Femur (tissue), 1 donor: ENCODE measurements at regions not wholly inside any gene's neighbourhood (a gene's known extent, or its start where the extent isn't known, plus 50 kb on each side); places are given as distances from the start of the nearest gene placed in this dataset.
"Not testable (repeated sequence)": the region's sequence is repeated elsewhere in the genome, so short reads cannot be mapped to it uniquely, and the experiment has no call there.

ENCODE experiments used
- DNase-seq: peaks from one replicate; pipeline ENCODE4 v3.0.0-alpha.2; 2017

DNA sequence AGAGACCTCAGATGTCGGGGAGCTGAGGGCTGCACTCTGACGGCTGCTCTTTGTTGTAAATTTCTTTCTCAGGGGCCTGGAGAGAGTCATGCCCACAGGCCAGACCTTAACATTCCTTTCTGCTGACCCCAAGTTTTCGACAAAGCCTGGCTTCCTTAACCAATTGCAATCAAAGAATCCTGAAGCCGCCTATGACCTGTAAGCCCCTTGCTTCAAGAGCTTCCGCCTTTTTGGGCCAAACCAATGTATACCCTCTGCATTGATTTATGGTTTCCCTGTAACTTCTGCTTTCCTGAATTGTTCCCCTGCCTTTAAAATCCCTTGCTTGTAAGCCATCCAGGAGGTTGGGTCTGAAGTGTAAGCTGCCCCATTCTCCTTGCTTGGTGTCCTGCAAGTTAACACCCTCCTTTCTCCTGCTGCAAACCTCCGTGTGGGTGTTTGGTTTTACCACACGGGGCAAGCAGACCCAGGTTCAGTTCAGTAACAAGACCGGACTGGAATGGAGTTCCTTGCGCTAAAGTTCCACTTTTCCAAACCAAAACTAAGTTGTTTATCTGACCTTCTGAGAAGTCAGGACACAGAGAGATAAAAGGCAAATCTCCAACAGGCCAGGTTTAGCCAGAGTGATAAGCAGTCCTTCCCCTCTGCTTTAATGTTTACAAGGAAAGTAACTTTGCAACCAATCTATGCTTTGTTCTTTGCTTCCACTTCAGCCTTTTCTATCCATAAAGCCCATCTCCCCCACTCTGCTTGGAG is 141.6 kb downstream of the KCNJ12 start:
- no peak for DNase-seq

DNA sequence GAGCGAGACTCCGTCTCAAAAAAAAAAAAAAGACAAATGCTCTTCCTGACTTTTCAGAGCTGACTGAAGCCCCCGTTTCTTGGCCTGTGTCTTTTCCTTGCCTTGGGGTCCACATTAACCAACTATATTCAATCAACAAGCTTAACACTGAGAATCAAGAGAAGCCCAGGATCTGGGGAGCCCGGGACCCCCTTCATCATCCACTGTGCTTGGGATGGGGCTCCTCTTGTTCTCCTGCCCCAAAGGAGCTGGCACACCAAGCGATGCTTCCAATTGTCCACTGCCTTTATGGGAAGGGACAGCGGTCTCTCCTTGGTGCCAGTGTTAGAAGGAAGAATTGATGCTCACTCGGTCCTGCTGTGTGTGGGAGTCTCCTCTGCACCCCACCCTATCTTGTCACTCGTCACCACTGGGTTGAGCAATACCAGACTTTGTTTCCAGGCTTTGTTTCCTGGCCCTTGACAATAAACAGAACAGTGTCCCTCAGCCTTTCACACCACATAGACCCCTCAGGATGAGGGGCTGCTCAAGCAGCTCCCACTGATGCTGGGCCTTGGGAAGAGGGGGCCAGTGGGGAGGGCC is 146.7 kb downstream of the KCNJ12 start:
- DNase-seq = no peak

DNA sequence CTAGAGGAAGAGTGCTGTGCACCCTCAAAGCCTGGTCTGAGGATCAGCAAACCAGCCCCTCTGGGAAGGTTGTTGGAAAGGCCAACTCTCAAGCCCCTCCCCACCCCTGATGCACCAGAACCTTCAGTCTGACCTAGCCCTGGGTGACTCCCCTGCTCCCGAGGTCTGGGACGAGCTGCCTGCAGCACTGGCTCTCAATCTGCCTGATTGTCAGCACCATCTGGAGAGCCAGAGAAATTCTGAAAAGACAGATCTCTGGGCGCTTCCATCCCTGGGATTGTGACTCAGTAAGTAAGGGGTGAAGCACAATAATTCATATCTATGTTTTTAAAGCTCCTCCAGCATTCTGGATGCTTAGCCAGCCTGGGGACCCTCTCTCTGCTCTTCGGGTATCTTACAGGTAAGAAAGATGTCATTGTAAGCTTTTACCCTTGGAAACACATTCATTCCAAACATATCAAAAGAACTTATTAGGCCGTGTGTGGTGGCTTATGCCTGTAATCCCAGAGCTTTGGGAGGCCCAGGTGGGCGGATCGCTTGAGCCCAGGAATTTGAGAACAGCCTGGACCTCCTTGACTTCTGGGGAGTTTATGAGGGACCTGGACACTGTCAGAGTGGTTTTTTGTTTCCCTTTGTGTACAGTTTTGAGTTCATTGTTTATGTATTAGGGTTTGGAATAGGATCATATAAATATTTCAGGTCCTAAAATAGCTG is 147.5 kb downstream of the KCNJ12 start:
- no peak for DNase-seq

GRCh38 chr17:21524211-21524591 is 148.0 kb downstream of the KCNJ12 start:
- DNase-seq = no peak

- DNase-seq = no peak
Observed at GRCh38 chr17:21525464-21526130, 149.4 kb downstream of the KCNJ12 start.

DNA sequence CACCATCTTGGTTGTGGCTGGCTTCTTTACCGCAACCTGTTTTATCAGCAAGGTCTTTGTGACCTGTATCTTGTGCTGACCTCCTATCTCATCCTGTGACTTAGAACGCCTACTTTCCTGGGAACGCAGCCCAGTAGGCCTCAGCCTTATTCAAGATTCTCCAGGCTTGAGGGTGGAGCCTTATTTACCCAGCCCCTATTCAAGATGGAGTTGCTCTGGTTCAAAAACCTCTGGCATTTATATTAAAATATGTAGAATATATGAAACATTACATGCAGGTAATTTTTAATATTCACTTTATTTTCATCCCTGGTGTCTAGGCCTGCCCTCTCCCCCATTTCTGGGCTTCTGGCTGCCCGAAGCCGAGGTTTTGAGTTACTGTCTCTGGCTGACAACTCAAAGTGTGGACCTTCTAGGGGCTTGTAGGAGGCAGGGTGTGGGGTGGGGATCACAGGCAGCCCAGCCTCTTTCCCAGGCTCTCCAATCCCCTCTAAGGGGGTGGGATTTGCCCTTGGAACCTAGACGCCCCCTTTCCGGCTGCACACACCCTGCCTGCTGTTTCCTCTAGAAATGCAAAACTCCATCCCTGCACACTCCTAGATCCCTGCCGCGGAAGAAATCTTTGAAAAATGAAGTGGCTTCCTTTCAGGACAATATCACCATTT is 152.0 kb downstream of the KCNJ12 start:
- DNase-seq = no peak

DNA sequence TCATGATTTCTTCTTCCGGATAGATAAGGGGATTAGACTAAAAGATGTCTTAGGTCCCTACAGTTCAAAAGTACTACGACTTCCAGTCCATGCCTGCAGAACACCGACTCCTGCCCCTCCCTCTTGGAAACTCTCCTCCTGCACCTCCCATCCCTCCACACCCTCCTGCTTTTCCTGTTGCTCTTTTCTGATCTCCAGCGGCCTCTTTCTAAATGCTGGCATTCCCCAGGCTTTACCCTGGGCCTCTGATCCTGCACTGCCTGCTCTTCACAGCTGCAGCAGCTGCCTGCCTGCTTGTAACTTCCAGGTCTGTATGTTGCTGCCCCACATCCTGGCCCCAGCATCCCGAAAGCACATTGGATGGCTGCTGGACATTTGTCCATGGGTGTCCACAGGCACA is 154.2 kb downstream of the KCNJ12 start:
- no peak for DNase-seq

GRCh38 chr17:21530841-21531240 is 154.7 kb downstream of the KCNJ12 start:
- no peak for DNase-seq

GRCh38 chr17:21532763-21533385 is 156.7 kb downstream of the KCNJ12 start:
- no peak for DNase-seq

DNA sequence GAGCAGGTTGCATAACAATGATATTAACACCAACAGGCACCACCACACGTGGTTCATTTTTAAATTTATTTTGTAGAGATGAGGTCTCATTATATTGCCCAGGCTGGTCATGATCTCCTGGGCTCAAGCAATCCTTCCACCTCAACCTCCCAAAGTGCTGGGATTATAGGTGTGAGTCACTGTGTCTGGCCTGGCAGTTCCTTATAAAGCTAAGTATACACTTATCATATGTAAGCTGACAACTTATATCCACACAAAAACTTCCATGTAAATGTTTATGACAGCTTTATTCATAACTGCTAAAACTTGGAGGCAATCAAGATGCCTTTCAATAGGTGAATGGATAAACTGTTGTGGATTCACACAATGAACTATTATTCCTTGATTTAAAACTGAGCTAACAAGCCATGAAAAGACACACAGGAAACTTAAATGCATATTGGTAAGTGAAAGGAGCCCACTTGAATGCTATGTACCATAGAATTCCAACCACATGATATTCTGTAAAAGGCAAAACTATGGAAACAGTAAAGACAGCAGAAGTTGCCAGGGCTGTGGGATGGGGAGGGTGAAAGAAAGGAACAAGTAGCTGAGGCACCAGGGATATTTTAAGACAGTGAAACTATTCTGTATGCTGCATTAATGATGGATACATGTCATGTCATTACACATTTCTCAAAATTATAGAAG is 156.5 kb upstream of the KCNJ18 start:
- DNase-seq = no peak

GRCh38 chr17:21537302-21537701 is 155.0 kb upstream of the KCNJ18 start:
- no peak for DNase-seq

DNA sequence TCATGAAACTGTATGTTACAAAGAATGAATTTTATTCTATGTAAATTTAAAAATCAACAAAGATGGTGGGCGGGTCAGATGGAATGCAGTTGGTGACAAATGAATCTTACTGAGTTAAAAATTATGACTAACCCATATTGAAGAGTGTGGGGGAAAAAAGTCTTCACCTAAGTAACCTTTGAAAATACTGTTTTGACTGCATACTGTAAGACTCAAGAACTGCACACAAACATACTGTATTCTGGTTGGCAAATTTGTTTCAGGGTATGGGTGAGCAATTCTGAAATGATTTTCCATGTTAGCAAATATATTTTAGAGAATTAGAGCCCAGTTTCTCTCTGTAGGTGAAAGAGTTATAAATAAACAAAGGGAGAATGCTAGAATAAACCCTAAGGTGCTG is 153.7 kb upstream of the KCNJ18 start:
- DNase-seq = no peak

- DNase-seq = no peak
Observed at GRCh38 chr17:21539146-21539545, 153.2 kb upstream of the KCNJ18 start.

DNA sequence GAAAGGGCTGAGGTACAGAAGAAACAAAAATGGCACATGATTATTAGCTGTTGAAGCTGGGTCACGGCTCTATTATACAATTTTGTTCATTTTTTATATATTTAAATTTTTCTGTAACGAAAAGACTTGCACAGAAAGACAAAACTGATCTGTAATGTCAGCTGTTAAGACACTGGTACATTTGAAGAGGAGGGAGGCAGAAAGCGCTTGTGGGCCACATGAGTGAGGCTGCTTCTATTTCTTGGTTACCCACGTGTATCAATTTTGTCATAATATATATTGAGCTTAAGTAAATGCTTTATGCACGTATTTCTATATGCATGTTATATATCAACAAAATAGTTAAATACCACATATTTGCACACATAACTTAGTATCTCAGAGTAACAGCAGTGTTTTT is 151.8 kb upstream of the KCNJ18 start:
- no peak for DNase-seq

- DNase-seq = no peak
Observed at GRCh38 chr17:21542070-21542469, 150.3 kb upstream of the KCNJ18 start.

DNA sequence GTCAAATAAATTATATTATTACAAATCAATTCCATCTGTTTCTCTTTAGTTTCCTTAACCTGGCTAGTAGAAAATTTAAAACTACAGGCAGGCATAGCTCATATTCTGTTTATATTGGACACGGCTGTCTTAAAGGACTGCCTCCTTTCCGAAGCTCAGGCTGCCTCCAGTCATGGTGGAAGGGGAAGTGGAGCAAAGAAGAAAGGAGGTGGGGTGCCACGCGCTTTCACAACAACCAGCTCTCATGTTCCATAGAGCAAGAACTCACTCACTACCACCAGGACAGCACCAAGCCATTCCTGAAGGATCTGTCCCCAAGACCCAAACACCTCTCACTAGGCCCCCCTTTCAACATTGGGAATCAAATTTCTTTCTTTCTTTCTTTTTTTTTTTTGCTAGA is 149.3 kb upstream of the KCNJ18 start:
- no peak for DNase-seq

DNA sequence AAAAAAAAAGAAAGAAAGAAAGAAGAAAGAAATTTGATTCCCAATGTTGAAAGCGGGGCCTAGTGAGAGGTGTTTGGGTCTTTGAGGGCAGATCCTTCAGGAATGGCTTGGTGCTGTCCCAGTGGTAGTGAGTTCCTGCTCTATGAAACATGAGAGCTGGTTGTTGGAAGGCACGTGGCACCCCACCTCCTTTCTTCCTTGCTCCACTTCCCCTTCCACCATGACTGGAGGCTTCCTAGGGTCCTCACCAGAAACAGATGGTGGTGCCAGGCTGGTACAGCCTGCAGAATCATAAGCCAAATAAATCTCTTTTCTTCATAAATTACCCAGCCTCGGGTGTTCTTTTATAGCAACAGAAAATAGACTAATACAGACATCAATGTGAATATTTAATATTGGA is 147.3 kb upstream of the KCNJ18 start:
- DNase-seq = no peak

DNA sequence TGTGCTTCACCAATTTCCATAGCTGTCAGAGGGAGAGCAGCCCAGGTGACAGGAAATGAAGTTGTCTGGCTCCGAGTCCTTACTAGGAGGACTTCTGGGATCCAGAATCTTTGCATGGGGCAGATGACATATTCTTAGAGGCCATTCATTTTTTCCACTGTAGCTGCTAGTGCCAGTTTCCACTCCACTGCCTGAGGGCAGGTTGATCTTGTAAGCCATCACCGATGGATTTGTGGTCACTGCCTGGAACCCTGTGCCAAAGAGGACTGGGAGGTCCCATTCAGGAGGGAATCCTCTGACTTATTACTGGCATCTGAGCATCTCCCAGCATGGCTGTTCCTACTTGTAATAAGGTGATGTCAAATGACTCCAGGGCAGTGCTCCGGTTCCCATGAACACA is 144.1 kb upstream of the KCNJ18 start:
- no peak for DNase-seq

- DNase-seq = no peak
Observed at GRCh38 chr17:21549107-21549687, 143.1 kb upstream of the KCNJ18 start.

DNA sequence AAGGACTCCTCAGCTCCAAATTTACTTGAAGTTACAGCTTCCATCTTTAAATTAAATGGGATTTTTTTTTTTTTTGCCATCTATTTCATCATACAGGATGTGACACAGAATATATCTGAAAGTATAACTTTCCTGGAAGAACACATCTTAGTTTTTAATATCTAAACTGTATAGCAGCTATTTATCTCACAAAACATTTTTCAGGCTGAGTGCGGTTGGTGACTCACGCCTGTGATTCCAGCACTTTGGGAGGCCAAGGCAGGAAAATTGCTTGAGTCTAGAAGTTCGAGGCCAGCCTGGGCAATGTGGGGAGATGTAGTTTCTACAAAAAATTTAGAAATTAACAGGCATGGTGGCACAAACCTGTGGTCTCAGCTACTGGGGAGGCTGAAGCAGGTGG is 142.3 kb upstream of the KCNJ18 start:
- DNase-seq = not testable (repeated sequence)

DNA sequence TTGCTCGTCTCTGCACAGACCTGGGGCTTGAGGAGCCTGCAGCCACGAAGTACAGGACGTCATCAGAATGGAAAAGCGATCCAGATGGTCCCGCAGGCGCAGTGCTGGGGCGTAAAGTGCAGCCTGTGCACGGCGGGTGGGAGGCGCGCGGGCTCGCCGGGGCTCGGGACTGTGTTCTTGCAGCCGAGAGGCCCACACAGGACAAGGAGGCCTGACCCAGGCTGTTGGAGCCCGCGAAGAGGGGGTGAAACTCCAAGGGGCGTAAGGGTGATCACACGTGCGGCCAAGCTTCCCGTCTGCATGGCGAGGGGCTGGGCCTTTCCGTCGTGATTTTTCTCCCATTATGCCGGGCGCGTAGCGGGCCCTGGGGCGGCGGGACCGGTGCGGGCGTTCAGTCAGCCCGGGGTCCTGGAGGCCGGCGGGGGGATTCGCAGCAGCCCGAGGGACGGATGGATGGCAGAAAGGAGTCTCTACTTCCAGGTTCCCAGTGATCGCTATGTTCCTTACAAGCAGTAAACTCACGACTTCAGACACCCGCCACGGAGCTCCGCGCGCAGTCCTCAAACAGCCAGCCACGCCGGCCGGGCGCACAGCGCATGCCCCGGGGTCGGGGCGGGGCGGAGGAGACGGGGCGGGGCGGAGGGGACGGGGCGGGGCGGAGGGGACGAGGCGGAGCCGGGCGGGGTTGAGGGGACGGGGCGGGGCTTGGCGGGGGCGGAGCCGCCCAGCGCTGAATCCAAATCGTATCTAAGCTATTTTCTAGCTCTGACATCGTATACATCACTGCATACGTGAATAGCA is 141.0 kb upstream of the KCNJ18 start:
- peak; percentile 92 for DNase-seq
